ENCODE measurements at regions not wholly inside any gene's neighbourhood (a gene's known extent, or its start where the extent isn't known, plus 50 kb on each side); places are given as distances from the start of the nearest gene placed in this dataset.

DNA sequence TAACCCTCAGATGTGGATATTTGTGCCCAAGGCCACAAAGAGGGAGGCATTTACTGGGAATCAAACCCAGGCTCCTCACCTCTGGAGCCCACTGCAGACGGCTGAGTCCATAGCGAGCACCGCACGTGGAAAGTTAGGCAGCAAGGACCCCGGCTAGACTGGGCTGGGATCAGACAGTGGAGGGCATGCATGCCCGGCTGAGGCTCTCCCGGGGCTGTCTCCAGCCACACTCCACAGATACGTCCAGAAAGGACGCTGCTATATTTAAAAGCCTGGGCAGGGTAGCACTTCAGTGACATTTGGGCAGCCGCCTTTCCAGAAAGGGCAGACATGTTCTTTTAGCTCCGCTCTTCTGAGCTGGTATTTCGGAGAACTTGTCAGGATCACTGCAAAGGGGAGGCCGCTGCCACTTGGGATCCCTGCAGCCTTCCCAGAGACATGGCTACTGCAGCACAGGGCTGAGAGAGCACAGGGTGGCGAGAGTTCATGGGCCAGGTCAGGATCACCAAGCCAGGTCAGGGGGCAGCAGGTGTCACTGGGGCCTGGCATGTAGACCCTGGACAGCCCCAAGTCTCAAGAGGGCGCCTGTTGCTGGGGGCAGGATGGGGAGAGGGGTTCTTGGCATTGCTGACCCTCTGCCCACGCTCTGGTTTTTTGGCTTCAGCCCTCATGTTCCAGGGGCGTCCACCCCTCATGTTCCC, 121.7 kb downstream of the PHETA1 start:
- TF ChIP-seq, protein P1, sequence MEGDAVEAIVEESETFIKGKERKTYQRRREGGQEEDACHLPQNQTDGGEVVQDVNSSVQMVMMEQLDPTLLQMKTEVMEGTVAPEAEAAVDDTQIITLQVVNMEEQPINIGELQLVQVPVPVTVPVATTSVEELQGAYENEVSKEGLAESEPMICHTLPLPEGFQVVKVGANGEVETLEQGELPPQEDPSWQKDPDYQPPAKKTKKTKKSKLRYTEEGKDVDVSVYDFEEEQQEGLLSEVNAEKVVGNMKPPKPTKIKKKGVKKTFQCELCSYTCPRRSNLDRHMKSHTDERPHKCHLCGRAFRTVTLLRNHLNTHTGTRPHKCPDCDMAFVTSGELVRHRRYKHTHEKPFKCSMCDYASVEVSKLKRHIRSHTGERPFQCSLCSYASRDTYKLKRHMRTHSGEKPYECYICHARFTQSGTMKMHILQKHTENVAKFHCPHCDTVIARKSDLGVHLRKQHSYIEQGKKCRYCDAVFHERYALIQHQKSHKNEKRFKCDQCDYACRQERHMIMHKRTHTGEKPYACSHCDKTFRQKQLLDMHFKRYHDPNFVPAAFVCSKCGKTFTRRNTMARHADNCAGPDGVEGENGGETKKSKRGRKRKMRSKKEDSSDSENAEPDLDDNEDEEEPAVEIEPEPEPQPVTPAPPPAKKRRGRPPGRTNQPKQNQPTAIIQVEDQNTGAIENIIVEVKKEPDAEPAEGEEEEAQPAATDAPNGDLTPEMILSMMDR (conservative IDR thresholded peaks at IDR 0.05; ENCODE audit: low read depth in 2 of 2), result no peak
- TF ChIP-seq POLR2AphosphoS5 (IDR thresholded peaks at IDR 0.05; ENCODE audit: low read depth), result no peak
- no peak for TF ChIP-seq NANOG (IDR thresholded peaks at IDR 0.05; ENCODE audit: borderline replicate concordance)
- TF ChIP-seq CREB1 (CRISPR knock-in tag; IDR thresholded peaks at IDR 0.05; ENCODE audit: low read depth), result no peak
- no peak for TF ChIP-seq JUNB (IDR thresholded peaks at IDR 0.05; ENCODE audit: unreplicated experiment)
- TF ChIP-seq, protein P2, sequence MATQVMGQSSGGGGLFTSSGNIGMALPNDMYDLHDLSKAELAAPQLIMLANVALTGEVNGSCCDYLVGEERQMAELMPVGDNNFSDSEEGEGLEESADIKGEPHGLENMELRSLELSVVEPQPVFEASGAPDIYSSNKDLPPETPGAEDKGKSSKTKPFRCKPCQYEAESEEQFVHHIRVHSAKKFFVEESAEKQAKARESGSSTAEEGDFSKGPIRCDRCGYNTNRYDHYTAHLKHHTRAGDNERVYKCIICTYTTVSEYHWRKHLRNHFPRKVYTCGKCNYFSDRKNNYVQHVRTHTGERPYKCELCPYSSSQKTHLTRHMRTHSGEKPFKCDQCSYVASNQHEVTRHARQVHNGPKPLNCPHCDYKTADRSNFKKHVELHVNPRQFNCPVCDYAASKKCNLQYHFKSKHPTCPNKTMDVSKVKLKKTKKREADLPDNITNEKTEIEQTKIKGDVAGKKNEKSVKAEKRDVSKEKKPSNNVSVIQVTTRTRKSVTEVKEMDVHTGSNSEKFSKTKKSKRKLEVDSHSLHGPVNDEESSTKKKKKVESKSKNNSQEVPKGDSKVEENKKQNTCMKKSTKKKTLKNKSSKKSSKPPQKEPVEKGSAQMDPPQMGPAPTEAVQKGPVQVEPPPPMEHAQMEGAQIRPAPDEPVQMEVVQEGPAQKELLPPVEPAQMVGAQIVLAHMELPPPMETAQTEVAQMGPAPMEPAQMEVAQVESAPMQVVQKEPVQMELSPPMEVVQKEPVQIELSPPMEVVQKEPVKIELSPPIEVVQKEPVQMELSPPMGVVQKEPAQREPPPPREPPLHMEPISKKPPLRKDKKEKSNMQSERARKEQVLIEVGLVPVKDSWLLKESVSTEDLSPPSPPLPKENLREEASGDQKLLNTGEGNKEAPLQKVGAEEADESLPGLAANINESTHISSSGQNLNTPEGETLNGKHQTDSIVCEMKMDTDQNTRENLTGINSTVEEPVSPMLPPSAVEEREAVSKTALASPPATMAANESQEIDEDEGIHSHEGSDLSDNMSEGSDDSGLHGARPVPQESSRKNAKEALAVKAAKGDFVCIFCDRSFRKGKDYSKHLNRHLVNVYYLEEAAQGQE (IDR thresholded peaks at IDR 0.05; ENCODE audit: unreplicated experiment), result no peak
- TF ChIP-seq EZH2phosphoT487 (IDR thresholded peaks at IDR 0.05; ENCODE audit: unreplicated experiment), result no peak
- no peak for TF ChIP-seq EZH2 (IDR thresholded peaks at IDR 0.05; ENCODE audit: low read depth, unreplicated experiment)
- TF ChIP-seq, protein P3, sequence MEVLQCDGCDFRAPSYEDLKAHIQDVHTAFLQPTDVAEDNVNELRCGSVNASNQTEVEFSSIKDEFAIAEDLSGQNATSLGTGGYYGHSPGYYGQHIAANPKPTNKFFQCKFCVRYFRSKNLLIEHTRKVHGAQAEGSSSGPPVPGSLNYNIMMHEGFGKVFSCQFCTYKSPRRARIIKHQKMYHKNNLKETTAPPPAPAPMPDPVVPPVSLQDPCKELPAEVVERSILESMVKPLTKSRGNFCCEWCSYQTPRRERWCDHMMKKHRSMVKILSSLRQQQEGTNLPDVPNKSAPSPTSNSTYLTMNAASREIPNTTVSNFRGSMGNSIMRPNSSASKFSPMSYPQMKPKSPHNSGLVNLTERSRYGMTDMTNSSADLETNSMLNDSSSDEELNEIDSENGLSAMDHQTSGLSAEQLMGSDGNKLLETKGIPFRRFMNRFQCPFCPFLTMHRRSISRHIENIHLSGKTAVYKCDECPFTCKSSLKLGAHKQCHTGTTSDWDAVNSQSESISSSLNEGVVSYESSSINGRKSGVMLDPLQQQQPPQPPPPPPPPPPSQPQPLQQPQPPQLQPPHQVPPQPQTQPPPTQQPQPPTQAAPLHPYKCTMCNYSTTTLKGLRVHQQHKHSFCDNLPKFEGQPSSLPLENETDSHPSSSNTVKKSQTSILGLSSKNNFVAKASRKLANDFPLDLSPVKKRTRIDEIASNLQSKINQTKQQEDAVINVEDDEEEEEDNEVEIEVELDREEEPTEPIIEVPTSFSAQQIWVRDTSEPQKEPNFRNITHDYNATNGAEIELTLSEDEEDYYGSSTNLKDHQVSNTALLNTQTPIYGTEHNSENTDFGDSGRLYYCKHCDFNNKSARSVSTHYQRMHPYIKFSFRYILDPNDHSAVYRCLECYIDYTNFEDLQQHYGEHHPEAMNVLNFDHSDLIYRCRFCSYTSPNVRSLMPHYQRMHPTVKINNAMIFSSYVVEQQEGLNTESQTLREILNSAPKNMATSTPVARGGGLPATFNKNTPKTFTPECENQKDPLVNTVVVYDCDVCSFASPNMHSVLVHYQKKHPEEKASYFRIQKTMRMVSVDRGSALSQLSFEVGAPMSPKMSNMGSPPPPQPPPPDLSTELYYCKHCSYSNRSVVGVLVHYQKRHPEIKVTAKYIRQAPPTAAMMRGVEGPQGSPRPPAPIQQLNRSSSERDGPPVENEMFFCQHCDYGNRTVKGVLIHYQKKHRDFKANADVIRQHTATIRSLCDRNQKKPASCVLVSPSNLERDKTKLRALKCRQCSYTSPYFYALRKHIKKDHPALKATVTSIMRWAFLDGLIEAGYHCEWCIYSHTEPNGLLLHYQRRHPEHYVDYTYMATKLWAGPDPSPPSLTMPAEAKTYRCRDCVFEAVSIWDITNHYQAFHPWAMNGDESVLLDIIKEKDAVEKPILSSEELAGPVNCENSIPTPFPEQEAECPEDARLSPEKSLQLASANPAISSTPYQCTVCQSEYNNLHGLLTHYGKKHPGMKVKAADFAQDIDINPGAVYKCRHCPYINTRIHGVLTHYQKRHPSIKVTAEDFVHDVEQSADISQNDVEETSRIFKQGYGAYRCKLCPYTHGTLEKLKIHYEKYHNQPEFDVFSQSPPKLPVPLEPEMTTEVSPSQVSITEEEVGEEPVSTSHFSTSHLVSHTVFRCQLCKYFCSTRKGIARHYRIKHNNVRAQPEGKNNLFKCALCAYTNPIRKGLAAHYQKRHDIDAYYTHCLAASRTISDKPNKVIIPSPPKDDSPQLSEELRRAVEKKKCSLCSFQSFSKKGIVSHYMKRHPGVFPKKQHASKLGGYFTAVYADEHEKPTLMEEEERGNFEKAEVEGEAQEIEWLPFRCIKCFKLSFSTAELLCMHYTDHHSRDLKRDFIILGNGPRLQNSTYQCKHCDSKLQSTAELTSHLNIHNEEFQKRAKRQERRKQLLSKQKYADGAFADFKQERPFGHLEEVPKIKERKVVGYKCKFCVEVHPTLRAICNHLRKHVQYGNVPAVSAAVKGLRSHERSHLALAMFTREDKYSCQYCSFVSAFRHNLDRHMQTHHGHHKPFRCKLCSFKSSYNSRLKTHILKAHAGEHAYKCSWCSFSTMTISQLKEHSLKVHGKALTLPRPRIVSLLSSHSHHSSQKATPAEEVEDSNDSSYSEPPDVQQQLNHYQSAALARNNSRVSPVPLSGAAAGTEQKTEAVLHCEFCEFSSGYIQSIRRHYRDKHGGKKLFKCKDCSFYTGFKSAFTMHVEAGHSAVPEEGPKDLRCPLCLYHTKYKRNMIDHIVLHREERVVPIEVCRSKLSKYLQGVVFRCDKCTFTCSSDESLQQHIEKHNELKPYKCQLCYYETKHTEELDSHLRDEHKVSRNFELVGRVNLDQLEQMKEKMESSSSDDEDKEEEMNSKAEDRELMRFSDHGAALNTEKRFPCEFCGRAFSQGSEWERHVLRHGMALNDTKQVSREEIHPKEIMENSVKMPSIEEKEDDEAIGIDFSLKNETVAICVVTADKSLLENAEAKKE (CRISPR knock-in tag; IDR thresholded peaks at IDR 0.05), result no peak
- no peak for TF ChIP-seq ZNF114 (CRISPR knock-in tag; IDR thresholded peaks at IDR 0.05)
- TF ChIP-seq, protein P4, sequence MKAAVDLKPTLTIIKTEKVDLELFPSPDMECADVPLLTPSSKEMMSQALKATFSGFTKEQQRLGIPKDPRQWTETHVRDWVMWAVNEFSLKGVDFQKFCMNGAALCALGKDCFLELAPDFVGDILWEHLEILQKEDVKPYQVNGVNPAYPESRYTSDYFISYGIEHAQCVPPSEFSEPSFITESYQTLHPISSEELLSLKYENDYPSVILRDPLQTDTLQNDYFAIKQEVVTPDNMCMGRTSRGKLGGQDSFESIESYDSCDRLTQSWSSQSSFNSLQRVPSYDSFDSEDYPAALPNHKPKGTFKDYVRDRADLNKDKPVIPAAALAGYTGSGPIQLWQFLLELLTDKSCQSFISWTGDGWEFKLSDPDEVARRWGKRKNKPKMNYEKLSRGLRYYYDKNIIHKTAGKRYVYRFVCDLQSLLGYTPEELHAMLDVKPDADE (IDR thresholded peaks at IDR 0.05), result no peak
- no peak for TF ChIP-seq STAT1 (IDR thresholded peaks at IDR 0.05; ENCODE audit: unreplicated experiment)
- TF ChIP-seq ZNF331 (CRISPR knock-in tag; IDR thresholded peaks at IDR 0.05; ENCODE audit: low read depth), result no peak
